Coronary artery (tissue), 2 donors: ENCODE measurements at regions not wholly inside any gene's neighbourhood (a gene's known extent, or its start where the extent isn't known, plus 50 kb on each side); places are given as distances from the start of the nearest gene placed in this dataset.

Source experiments
- DNase-seq: peaks from one replicate; pipeline ENCODE4 v3.0.0-alpha.2; 2017; ENCODE audit warnings: low spot score
- H3K27ac ChIP-seq, 2 donors: fragments of 200-600 bp; sonication (generic); one replicate each; pipeline ENCODE4 v1.5.1; 2016 to 2019
- H3K4me3 ChIP-seq: fragments of 200-600 bp; sonication (generic); 2 replicates; pipeline ENCODE4 v1.5.1; 2016; ENCODE audit warnings: mild to moderate bottlenecking, moderate library complexity
- TF ChIP-seq, protein P1 (sequence below): fragments of 200-600 bp; sonication (generic); IDR thresholded peaks from one replicate; pipeline ENCODE4 v1.5.1; 2019; ENCODE audit warnings: antibody characterized with exemption

DNA sequence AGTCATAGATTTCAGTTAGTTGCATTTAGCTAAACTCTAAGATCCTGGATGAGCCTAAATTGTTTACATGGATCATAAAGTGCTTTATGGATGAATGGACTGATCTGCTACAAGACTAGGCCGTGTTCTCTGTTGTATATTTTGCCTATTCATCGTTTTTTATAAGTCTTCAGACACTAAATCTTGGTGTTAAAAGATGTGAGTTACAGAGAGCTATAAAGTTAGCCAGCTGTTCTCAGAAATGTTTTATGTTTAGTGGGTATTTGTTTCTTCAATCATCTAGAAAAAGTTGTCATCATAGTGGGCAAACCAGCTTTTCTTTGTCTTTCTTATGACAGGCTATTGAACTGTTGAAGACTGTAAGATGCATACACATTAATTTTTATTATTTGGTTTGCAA lies 585.8 kb upstream of the SEMA6A start:
- Histone ChIP-seq H3K4me3 (no peak overlapping the region), H3K27ac (no peak overlapping the region)
- DNase-seq: no peak
- TF ChIP-seq, protein P1, sequence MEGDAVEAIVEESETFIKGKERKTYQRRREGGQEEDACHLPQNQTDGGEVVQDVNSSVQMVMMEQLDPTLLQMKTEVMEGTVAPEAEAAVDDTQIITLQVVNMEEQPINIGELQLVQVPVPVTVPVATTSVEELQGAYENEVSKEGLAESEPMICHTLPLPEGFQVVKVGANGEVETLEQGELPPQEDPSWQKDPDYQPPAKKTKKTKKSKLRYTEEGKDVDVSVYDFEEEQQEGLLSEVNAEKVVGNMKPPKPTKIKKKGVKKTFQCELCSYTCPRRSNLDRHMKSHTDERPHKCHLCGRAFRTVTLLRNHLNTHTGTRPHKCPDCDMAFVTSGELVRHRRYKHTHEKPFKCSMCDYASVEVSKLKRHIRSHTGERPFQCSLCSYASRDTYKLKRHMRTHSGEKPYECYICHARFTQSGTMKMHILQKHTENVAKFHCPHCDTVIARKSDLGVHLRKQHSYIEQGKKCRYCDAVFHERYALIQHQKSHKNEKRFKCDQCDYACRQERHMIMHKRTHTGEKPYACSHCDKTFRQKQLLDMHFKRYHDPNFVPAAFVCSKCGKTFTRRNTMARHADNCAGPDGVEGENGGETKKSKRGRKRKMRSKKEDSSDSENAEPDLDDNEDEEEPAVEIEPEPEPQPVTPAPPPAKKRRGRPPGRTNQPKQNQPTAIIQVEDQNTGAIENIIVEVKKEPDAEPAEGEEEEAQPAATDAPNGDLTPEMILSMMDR: no peak

DNA sequence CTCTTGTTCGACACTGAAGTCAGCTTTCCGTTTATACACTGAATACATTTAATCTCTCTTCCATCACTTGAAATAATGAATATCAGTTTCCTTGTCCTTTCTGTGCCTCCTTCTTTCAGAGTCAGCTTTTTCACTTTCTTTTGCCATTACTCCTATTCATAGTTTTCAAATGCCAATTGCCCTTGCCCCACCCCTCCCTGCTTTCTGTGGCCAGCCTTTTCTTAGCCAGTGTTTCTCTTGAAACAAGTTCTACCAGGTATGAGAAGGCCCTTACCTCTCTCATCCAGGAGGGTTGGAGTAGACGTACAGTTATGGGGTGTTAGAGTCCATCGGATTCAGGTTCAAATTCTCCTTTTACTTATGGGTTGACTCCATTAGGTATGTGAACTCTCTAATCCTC lies 574.7 kb upstream of the SEMA6A start:
- no peak overlapping the region for H3K27ac ChIP-seq
- TF ChIP-seq, protein P1: no peak
- no peak for DNase-seq

DNA sequence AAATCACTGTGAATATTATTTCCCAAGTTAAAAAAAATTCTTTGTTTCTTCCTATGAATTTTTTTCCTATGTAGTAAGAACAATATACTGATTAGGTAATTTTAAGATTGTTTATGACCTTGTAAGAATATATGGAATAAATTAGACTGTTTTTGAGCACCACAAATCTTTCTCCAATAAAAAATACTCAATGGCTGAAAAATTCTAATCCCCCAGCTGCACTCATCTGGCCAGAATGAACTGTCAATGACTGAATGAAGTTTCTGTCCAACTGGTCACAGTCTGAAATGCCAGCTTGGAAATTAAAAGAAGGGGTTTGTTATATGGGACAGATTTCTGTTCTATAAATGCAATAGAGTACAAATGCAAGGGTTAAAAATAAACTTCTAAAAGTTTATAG lies 569.5 kb upstream of the SEMA6A start:
- TF ChIP-seq, protein P1: no peak
- no peak overlapping the region for H3K4me3 ChIP-seq
- DNase-seq: no peak
- no peak overlapping the region for H3K27ac ChIP-seq

More for the DNA sequence above, 574.7 kb upstream of the SEMA6A start:
- no peak overlapping the region for H3K4me3 ChIP-seq

DNA sequence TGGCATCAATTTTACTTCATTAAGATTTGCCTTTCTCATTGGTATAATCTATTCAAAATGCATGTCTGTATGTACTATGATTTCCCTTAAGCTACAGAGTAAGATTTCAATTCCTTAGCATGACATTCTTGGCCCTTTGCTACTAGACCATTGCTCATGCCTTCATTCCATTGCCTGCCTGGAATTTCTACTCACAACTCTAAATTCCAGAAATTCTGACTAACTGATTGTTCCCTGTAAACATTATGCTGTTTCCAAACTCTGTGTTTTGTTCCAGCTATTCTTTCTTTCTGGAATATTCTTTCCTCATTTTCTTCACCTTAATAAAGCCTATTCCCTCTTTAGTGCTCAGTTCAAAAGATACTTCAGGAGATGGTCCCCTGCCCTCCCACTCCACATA lies 568.8 kb upstream of the SEMA6A start:
- no peak overlapping the region for H3K4me3 ChIP-seq
- no peak overlapping the region for H3K27ac ChIP-seq
- TF ChIP-seq, protein P1: no peak
- no peak for DNase-seq

DNA sequence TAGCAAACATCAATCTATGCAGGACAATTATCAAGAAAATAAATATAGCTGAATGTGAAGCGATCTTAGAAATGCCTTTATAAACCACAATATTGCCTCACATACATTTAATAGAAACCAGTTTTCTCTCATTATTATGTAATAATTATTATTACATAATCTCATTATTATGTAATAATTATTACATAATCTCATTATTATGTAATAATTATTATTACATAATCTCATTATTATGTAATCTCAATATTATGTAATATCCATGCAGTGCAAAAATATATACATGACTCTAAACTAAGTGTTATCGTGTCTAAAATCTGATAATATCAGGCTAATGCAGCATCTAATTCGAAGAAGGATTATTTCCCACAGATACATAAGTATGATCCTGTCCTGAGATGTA lies 563.9 kb upstream of the SEMA6A start:
- no peak overlapping the region for H3K27ac ChIP-seq
- H3K4me3 ChIP-seq: no peak overlapping the region
- no peak for DNase-seq
- TF ChIP-seq, protein P1: no peak

DNA sequence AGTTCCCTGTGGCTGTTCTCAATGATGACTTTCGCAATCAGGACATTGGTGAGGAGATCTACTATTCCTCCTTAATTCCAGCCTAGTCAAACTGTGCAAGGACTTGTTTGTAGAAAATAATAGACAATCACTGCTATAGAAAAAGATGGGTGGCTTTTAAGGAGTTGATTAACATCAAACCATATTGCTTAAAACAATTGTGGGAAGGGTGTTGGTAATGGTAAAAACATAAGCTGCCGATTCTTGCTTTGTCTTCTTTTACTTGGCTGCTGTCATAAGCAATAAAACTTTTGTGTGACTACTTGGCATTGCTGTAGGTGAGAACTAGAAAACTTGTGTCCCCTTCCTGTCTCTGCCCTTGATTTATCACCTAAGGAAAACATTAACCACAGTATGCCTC lies 561.2 kb upstream of the SEMA6A start:
- Histone ChIP-seq H3K27ac (no peak overlapping the region), H3K4me3 (no peak overlapping the region)
- TF ChIP-seq, protein P1: no peak
- no peak for DNase-seq

DNA sequence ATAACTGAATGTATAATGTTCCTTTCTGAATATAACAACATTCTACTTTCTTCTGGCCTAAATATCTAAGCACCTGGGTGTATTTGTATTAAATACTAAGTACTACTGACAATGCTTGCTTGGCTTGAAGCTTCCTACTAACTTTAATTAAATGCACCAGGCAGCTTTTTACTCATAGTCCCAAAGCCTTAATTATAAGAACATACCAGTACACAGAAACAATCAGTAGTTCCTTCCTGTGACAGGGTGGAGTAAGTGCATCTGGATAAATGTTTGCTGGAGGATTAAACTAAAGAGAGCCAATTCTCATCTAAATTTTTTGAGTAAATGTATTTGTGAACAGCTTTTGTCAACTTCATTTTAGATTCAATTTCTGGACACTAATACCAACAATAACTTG lies 558.6 kb upstream of the SEMA6A start:
- TF ChIP-seq, protein P1: no peak

More for the DNA sequence above, 558.6 kb upstream of the SEMA6A start:
- Histone ChIP-seq H3K4me3 (no peak overlapping the region), H3K27ac (no peak overlapping the region)
- no peak for DNase-seq
